ENCODE measurements at regions not wholly inside any gene's neighbourhood (a gene's known extent, or its start where the extent isn't known, plus 50 kb on each side); places are given as distances from the start of the nearest gene placed in this dataset.

DNA sequence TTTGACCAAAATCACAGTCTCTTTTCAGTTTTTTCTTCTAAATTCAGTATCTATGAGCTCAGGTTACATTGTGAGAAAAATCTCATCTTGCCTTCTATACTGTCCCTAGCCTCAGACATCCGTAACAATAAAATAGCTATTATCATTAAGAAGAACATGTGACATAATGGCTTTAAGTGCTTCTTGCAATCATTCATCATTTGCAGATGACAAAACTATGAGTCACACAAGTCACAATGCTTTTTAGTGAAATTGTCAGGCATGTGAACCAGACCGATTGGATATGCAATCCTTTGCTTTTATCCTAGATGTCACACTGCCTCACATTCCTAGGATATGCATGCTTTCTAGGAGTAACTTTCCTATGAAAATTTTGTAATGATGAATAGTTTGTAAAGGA is 313.1 kb downstream of the SLC6A15 start:
- no peak for TF ChIP-seq EZH2 (IDR thresholded peaks at IDR 0.05)
- TF ChIP-seq POLR2AphosphoS5 (IDR thresholded peaks at IDR 0.05; ENCODE audit: borderline replicate concordance, low read depth, low read length): no peak
